ACC112 (cell line): ENCODE measurements at regions not wholly inside any gene's neighbourhood (a gene's known extent, or its start where the extent isn't known, plus 50 kb on each side); places are given as distances from the start of the nearest gene placed in this dataset.
A peak's percentile ranks its signal among the peaks of the same experiment; 100 is the strongest.

ENCODE experiments used
- H2AFZ ChIP-seq: fragments of 200-600 bp; sonication (generic); one replicate; pipeline ENCODE4 v1.6.0; 2017; ENCODE audit warnings: antibody characterized with exemption, low read length; ENCODE audit not compliant: unreplicated experiment
- H3K27ac ChIP-seq: fragments of 200-600 bp; sonication (generic); 2 replicates; pipeline ENCODE4 v1.5.1; 2014; ENCODE audit warnings: low read depth, mild to moderate bottlenecking, antibody characterized with exemption, low read length, moderate library complexity
- H3K27me3 ChIP-seq: fragments of 200-600 bp; sonication (generic); 2 replicates; pipeline ENCODE4 v1.6.1; 2014; ENCODE audit warnings: mild to moderate bottlenecking, antibody characterized with exemption, low read length, moderate library complexity, mixed read lengths; ENCODE audit not compliant: insufficient read depth
- H3K36me3 ChIP-seq: fragments of 200-600 bp; sonication (generic); 2 replicates; pipeline ENCODE4 v1.6.1; 2016; ENCODE audit warnings: mild to moderate bottlenecking, antibody characterized with exemption, low read length, moderate library complexity, mixed read lengths; ENCODE audit not compliant: insufficient read depth
- H3K4me1 ChIP-seq: fragments of 200-600 bp; sonication (generic); one replicate; pipeline ENCODE4 v1.6.1; 2016; ENCODE audit warnings: low read length, mixed read lengths; ENCODE audit not compliant: insufficient read depth, unreplicated experiment, control insufficient read depth
- H3K4me3 ChIP-seq: fragments of 200-600 bp; sonication (generic); 2 replicates; pipeline ENCODE4 v1.5.1; 2014; ENCODE audit warnings: mild to moderate bottlenecking, low read depth, low read length
- H3K79me2 ChIP-seq: fragments of 200-600 bp; sonication (generic); one replicate; pipeline ENCODE4 v1.6.0; 2016; ENCODE audit warnings: low read length; ENCODE audit not compliant: control insufficient read depth, unreplicated experiment, insufficient read depth

DNA sequence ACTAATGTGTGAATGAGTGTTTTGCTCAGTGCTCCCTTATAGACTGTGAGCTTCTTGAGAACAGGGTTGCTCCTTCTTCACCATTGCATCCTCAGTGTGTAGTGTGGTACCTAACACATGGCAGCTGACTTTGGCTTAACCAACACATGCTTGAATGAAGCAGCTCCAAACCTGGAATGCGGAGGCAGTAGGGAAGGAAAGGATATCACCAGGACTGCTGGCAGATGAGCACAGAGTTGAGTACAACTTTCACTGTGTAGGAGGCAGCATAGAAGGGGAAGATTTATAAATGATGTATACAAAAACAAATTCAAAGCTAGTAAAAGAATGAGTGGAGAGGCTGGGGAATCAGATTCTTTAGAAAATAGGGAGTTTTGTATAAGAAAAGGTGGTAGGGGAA is 174.3 kb downstream of the SLIT2 start:
- peaks cover 3% of the 10 kb centered on the region for H3K79me2 ChIP-seq
- peaks cover 15% of the 10 kb centered on the region for H3K4me1 ChIP-seq
- no peak overlapping the region for H3K27ac ChIP-seq
- no peaks in the 10 kb centered on the region for H3K27me3 ChIP-seq
- H3K36me3 ChIP-seq, result no peaks in the 10 kb centered on the region
- H3K4me3 ChIP-seq, result no peak overlapping the region
- H2AFZ ChIP-seq, result no peak overlapping the region

DNA sequence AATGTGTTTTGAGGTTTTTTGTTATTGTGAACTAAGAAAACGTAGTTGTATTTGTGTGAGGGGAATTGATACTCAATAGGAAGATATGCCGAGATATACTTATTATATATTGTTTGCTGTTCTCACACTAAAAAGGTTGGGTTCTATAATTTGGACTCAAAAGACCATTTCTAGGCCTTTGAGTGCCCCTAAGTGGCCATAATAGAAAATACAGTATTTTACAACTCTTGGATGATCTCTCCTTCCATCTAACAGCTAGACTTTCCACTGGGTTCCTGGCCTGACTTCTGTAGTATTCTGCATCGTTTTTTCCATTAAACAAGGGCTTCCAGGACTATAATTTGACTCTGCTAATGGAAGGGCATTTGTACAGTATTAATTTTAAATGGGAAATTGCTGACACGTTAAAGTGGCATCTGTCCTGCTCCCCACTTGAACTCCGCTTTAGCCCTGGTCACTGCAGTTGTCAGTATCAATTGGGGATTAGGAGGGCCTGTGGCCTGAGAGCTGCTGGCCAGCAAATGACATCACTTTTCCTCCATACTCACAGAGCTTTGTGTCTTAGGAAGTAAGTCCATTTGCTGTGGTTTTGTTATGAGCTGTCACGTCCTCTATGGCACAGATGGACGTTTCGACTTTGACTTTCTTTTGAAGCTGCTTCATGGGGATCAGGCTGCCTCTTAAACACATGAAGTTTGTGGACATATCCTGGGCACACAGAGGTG is 176.9 kb downstream of the SLIT2 start:
- Histone ChIP-seq H3K27me3 (no peaks in the 10 kb centered on the region), H3K79me2 (peaks cover 3% of the 10 kb centered on the region), H3K4me1 (peaks cover 25% of the 10 kb centered on the region), H3K4me3 (no peak overlapping the region), H2AFZ (no peak overlapping the region), H3K36me3 (no peaks in the 10 kb centered on the region), H3K27ac (no peak overlapping the region)

DNA sequence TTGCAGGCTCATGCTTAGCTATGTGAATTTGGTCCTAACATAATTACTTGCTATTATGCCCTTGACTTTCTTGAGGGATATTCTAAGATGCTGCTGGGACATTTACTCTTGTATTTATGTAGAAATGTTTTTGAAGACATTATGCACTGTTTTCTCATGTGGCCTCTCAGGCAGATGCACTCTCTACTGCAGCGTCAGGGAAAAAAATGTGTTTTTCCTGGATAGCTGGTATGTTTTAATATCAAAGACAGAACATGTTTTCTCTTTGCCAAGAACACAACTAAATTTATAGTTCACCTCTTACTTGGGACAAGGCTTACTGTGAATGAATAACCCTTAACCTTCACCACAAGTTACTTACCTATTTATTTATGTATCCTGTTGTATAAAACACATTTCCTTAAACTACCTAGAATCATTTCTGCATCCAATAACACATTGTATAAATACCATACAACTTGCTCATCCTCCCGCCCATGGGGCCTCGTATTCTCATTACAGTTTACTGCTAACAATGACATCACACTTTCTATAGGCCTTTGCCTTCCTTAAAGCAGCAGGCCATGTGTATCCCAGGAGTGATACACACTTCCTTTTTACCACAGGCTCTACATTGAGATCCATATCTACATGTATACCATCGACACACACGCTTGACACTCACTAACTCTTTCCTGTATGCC is 178.7 kb downstream of the SLIT2 start:
- Histone ChIP-seq H3K36me3 (no peaks in the 10 kb centered on the region), H2AFZ (peak overlapping the region; percentile 14), H3K4me1 (peaks cover 25% of the 10 kb centered on the region), H3K27me3 (no peaks in the 10 kb centered on the region), H3K27ac (no peak overlapping the region), H3K79me2 (peaks cover 3% of the 10 kb centered on the region), H3K4me3 (peak overlapping the region; percentile 14; the same call in 1 of the 2 replicates)

DNA sequence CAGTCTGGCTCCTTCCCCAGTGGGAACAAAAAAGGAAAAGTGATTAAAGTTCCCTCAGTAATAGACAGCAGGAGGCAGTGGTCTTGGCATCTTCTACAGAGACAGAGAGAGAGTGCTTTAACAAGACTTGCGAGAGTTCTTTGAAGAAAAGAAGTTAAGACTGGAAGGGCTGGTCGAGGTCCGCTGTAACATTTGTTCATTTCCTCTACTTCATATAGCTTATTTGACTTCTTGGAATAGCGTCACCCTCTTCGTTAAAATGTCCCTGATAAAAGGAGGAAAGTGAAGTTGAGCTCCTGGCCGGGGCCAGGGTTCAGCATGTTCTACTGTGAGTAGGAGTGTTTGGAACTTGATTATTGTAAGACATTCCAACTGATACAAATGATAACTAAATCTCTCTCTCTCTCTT is 179.8 kb downstream of the SLIT2 start:
- H3K36me3 ChIP-seq, result no peaks in the 10 kb centered on the region
- peak overlapping the region; percentile 82 for H2AFZ ChIP-seq
- H3K4me1 ChIP-seq, result peaks cover 25% of the 10 kb centered on the region
- no peak overlapping the region for H3K27ac ChIP-seq
- H3K27me3 ChIP-seq, result no peaks in the 10 kb centered on the region
- peaks cover 3% of the 10 kb centered on the region for H3K79me2 ChIP-seq
- H3K4me3 ChIP-seq, result peak overlapping the region; percentile 67

DNA sequence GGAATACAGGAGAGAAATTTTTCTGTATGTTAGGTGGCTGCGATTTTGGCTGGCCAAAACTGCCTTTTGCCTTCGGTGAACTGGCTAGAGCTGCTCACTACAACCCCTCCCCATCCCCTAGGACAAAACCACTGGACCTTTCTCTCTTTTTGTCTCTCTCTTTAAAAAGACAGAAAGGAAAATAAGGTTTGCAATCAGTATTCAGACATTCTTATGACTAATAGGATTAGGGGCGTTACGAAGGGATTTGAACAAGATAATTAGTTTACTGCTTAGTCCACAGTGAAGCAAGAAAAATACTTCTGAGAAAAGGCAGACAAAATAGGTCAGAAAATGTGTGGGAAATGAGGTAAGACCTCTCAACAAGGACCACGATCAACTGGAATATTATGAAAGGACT is 180.4 kb downstream of the SLIT2 start:
- Histone ChIP-seq H3K27me3 (no peaks in the 10 kb centered on the region), H3K4me3 (peak overlapping the region; percentile 67), H3K27ac (no peak overlapping the region), H3K4me1 (peaks cover 25% of the 10 kb centered on the region), H3K36me3 (no peaks in the 10 kb centered on the region), H3K79me2 (peaks cover 3% of the 10 kb centered on the region), H2AFZ (peak overlapping the region; percentile 82)

DNA sequence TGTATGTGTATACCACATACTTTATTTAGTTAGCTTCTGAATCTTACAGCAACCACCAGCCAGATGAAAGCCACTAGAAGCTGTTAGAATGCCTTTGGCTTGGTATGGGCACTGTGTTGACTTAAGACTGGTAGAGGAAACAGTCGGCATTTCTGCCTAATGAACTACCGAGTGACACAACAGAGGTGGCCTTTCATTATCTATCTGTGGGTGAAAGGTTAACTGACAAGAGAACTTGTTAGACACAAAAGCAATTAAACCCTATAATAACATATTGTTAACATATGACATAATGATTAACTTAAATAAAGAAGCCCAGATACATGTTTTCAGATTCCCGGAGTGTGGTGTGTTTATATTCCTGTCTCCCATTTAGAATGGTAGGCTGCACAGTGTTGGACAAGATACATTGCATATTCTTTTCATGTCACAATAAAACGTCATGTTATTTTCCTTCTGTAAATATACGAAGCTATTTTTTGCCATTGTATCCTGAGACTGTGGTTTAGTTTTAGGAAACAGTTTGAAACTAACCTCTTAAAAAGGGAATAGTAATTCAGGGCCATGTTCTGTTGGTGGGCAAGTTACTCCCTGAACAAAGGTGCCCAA is 181.5 kb downstream of the SLIT2 start:
- Histone ChIP-seq H3K27ac (no peak overlapping the region), H3K4me3 (no peak overlapping the region), H3K4me1 (peaks cover 25% of the 10 kb centered on the region), H3K36me3 (no peaks in the 10 kb centered on the region), H3K27me3 (no peaks in the 10 kb centered on the region), H2AFZ (no peak overlapping the region), H3K79me2 (peaks cover 3% of the 10 kb centered on the region)

DNA sequence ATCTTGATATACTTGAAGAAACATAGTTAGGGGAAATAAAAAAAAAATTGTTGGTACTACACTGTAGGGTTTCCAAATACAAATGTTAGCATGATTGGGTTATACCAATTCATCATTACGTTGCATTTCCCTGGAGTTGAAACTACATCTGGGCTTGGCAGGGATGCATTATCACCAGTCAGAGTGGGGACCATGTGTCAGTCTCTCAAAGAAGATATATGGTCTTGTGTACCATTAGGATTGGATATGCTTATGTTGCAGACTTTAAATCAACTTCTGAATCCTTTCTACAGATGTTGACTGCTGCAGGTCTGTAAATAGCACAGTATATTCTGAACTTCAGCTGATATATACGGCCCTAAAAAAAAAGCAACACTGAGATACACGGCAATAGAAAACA is 188.5 kb downstream of the SLIT2 start:
- Histone ChIP-seq H2AFZ (no peak overlapping the region), H3K27ac (no peak overlapping the region), H3K36me3 (no peaks in the 10 kb centered on the region), H3K4me1 (no peaks in the 10 kb centered on the region), H3K27me3 (no peaks in the 10 kb centered on the region), H3K79me2 (no peaks in the 10 kb centered on the region), H3K4me3 (no peak overlapping the region)

DNA sequence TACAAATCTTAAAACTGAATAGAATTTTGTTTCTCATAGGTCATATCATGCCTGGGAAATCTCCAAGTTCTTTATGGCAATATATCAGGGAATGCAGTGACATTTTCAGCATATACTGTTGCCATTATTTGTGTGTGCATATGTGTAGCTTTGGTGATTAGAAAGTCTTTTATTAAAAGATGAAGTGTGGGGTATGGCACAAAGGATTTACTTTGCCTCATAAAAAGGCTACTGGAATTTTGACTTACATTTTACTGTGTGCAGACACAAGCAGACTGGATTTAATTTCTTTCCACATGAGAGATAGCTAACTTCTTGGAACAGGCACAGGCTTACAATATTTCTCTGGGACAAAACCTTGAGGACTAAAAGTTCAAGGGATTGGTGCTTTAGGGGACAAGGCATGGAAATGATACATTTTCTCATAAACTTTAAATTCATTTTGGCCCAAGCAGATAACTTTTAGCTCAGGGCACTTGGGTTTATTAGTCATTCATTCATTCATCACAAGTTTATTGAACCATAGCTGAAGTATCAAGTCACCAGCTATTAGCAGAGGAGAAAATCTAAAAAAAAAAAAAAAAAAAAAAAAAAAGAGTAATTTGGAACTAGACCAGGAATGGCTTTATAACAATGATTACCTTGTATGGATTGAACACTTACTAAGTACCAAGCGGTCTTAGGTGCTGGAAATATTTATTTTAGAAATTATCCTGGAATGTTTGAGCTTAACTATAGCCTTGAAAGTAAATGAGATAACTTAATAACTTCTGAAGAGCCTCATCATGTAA is 191.5 kb downstream of the SLIT2 start:
- Histone ChIP-seq H2AFZ (no peak overlapping the region), H3K36me3 (no peaks in the 10 kb centered on the region), H3K4me3 (no peak overlapping the region), H3K4me1 (no peaks in the 10 kb centered on the region), H3K27ac (no peak overlapping the region), H3K79me2 (no peaks in the 10 kb centered on the region), H3K27me3 (no peaks in the 10 kb centered on the region)

DNA sequence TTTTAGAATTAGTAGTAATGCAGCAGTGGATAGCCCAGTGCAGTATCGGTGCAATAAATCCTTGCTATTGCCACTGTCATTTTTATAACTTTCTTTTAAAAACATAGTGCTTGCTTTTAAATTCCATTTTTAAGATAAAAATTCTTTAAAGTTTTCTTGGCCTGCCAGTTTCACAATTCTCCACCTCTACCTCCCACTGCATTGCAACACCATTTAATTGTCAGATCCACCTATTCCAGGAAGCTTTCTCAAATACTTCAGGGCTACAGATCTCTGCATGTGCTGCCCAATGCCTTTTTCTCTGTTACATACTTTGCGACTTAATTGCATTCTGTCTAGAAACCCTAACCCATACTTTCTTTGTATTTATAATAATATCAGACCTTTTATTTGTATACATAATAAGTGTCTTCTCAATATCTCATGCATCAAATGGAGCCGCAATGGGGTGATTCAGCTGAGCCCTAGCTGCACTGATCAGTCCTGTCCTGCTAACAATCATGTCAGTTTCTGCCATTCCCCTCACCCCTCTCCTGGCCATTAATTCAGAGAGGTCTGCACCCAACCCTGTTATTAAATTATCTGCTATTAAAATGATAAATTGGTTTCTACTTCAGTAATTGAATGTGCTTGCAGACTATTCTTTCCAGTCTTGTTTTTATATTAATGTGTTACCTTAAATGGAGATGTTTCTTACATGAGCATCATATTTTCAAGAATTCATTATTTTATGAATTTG is 193.1 kb downstream of the SLIT2 start:
- Histone ChIP-seq H2AFZ (no peak overlapping the region), H3K27me3 (no peaks in the 10 kb centered on the region), H3K79me2 (no peaks in the 10 kb centered on the region), H3K27ac (no peak overlapping the region), H3K36me3 (no peaks in the 10 kb centered on the region), H3K4me1 (no peaks in the 10 kb centered on the region), H3K4me3 (no peak overlapping the region)
